ENCODE measurements at regions not wholly inside any gene's neighbourhood (a gene's known extent, or its start where the extent isn't known, plus 50 kb on each side); places are given as distances from the start of the nearest gene placed in this dataset.

DNA sequence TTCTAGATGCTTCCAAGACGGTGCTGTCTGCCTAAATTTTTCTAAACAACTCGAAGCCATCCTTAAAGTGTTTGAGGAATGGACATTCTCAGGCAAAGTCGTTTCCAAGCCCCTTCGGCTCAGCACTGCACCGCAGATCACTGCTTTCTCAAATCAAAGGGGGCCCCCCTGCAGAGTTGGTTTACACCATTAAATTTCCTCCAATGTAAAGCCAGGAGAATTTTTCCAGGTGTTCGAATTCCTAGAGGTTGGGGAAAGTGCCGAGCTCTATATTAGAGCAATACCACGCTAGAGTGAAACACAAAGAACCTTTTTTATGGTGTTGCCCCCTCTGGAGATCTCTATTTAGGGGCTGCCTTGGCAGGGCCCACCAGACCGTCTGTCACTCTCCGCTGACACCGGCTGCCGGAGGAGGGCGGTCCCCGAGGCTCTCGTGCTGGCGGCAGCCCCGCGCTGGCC, 277.9 kb upstream of the NR2F2 start:
- TF ChIP-seq, protein P1, sequence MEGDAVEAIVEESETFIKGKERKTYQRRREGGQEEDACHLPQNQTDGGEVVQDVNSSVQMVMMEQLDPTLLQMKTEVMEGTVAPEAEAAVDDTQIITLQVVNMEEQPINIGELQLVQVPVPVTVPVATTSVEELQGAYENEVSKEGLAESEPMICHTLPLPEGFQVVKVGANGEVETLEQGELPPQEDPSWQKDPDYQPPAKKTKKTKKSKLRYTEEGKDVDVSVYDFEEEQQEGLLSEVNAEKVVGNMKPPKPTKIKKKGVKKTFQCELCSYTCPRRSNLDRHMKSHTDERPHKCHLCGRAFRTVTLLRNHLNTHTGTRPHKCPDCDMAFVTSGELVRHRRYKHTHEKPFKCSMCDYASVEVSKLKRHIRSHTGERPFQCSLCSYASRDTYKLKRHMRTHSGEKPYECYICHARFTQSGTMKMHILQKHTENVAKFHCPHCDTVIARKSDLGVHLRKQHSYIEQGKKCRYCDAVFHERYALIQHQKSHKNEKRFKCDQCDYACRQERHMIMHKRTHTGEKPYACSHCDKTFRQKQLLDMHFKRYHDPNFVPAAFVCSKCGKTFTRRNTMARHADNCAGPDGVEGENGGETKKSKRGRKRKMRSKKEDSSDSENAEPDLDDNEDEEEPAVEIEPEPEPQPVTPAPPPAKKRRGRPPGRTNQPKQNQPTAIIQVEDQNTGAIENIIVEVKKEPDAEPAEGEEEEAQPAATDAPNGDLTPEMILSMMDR (IDR thresholded peaks at IDR 0.05) = no peak

DNA sequence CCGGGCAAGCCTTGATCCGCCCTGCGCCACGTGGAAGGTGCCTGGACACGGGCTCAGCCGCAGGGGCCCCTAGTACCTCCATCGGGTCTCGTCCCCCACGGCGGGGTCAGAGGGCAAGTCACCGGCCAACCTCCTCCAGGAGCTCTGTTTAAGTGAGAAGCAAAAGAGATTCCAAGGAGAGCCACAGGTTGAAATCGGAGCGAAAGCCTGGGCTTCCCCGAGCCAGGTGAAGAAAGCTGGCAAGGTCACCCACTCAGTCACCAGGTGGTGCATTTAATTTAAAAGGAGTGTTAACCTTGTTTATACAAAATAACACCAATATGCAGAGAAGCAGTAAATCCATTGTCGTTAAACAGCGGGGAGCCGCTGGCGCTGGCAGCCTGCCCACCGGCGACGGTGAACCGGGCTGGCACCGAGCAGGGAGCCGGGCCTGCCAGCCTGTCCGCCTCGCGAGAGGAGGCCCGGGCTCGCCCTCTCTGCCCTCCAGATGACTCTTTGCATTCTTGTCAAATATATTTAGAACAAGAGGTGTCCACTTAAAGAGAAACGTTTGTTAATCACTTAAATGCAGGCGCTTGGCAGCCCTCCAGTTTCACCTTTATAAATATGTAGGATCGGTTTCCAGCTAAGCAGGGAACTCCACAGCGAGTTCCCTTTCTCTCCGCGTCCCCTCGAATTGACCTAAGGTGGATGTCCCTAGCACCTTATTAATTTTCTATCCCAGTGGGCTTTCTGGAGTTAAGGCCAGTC, 277.3 kb upstream of the NR2F2 start:
- TF ChIP-seq, protein P1 (IDR thresholded peaks at IDR 0.05) = no peak

DNA sequence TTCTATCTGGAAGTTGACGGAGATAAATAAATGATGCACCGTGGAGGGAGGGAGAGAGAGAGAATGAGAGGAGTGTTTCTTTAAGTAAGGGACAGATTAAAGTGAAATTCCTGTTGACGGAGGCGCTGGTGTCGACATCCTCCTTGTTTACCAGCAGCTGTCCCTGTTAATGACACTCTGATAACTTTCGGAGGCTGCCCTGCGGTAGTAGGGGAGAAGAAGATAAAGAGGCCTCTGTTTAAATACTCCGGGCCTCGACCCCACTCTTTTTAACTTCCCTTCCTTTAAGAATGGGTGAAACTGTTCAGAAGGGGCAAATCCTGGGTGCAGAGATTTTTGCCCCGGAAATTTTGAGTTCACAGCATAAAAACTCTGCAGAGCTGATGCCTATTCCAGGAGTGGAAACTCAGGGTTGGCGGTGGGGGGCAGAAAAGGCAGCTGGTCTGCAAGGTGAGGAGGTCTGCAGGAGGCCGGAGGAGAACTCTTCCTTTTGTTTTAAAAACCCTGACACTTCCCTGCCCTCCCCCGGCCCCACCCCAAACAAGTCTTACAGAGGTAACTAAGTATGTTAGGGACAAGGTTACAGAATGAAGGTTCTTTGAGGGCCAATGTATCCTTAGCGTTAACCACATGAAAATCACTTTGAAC, 276.6 kb upstream of the NR2F2 start:
- TF ChIP-seq, protein P1 (IDR thresholded peaks at IDR 0.05) = no peak

- TF ChIP-seq, protein P1 (IDR thresholded peaks at IDR 0.05) = no peak
Measured at GRCh38 chr15:96054621-96055020, 275.9 kb upstream of the NR2F2 start.

GRCh38 chr15:96058103-96058851, 272.2 kb upstream of the NR2F2 start:
- TF ChIP-seq, protein P1 (IDR thresholded peaks at IDR 0.05) = no peak

- TF ChIP-seq, protein P1 (IDR thresholded peaks at IDR 0.05) = no peak
Measured at GRCh38 chr15:96064351-96064756, 266.1 kb upstream of the NR2F2 start.

GRCh38 chr15:96066126-96066525, 264.4 kb upstream of the NR2F2 start:
- TF ChIP-seq, protein P1 (IDR thresholded peaks at IDR 0.05) = no peak
